Lower leg skin (tissue), 3 donors: ENCODE measurements at regions not wholly inside any gene's neighbourhood (a gene's known extent, or its start where the extent isn't known, plus 50 kb on each side); places are given as distances from the start of the nearest gene placed in this dataset.

ENCODE experiments used
- CTCF ChIP-seq, 3 donors: fragments of 450-650 bp; IDR thresholded peaks; one replicate each; pipeline ENCODE4 v1.5.1; 2016; ENCODE audit warnings: antibody characterized with exemption in 3 of 3, mild to moderate bottlenecking in 3 of 3, moderate library complexity in 2 of 3
- POLR2A ChIP-seq, 2 donors: fragments of 450-650 bp; IDR thresholded peaks; one replicate each; pipeline ENCODE4 v1.6.1; 2016 to 2017; ENCODE audit warnings: antibody characterized with exemption in 2 of 2, mild to moderate bottlenecking in 1 of 2, moderate library complexity in 1 of 2

GRCh38 chr6:138659998-138660397, 113.6 kb upstream of the CCDC28A start:
- no peak for TF ChIP-seq CTCF (IDR thresholded peaks at IDR 0.05)
- TF ChIP-seq POLR2A (IDR thresholded peaks at IDR 0.05): no peak
